Epithelial cell of prostate (primary cell): ENCODE measurements at regions not wholly inside any gene's neighbourhood (a gene's known extent, or its start where the extent isn't known, plus 50 kb on each side); places are given as distances from the start of the nearest gene placed in this dataset.
A peak's percentile ranks its signal among the peaks of the same experiment; 100 is the strongest.

Experiments used
- DNase-seq: peaks from one replicate; pipeline ENCODE4 v3.0.0-alpha.2; 2011; ENCODE audit warnings: low read depth, low spot score
- H3K27ac ChIP-seq: fragments of 450-650 bp; 2 replicates; pipeline ENCODE4 v1.5.1; 2017; ENCODE audit warnings: mild to moderate bottlenecking

- H3K27ac ChIP-seq: no peak overlapping the region
- DNase-seq: no peak
Observed at GRCh38 chr12:24725616-24726015, 223.3 kb downstream of the BCAT1 start.

GRCh38 chr12:24724814-24725213, 224.1 kb downstream of the BCAT1 start:
- DNase-seq: no peak
- H3K27ac ChIP-seq: no peak overlapping the region

GRCh38 chr12:24723759-24724158, 225.1 kb downstream of the BCAT1 start:
- no peak overlapping the region for H3K27ac ChIP-seq
- DNase-seq: no peak

GRCh38 chr12:24721191-24721590, 227.7 kb downstream of the BCAT1 start:
- no peak for DNase-seq
- no peak overlapping the region for H3K27ac ChIP-seq

GRCh38 chr12:24719293-24719721, 229.6 kb downstream of the BCAT1 start:
- peak; percentile 10 for DNase-seq
- H3K27ac ChIP-seq: peak overlapping the region; percentile 50

- H3K27ac ChIP-seq: peak overlapping the region; percentile 50
- DNase-seq: no peak
Observed at GRCh38 chr12:24718617-24719016, 230.3 kb downstream of the BCAT1 start.

GRCh38 chr12:24714237-24714636, 234.7 kb downstream of the BCAT1 start:
- H3K27ac ChIP-seq: no peak overlapping the region
- DNase-seq: no peak

- no peak overlapping the region for H3K27ac ChIP-seq
- no peak for DNase-seq
Observed at GRCh38 chr12:24711056-24712008, 237.6 kb downstream of the BCAT1 start.

- no peak overlapping the region for H3K27ac ChIP-seq
- no peak for DNase-seq
Observed at GRCh38 chr12:24709216-24709615, 239.7 kb downstream of the BCAT1 start.

GRCh38 chr12:24708718-24709117, 240.2 kb downstream of the BCAT1 start:
- no peak for DNase-seq
- no peak overlapping the region for H3K27ac ChIP-seq

GRCh38 chr12:24708043-24708442, 240.9 kb downstream of the BCAT1 start:
- no peak for DNase-seq
- no peak overlapping the region for H3K27ac ChIP-seq

- H3K27ac ChIP-seq: no peak overlapping the region
- no peak for DNase-seq
Observed at GRCh38 chr12:24707334-24707733, 241.6 kb downstream of the BCAT1 start.

- no peak for DNase-seq
- no peak overlapping the region for H3K27ac ChIP-seq
Observed at GRCh38 chr12:24705741-24706358, 243.1 kb downstream of the BCAT1 start.

GRCh38 chr12:24705216-24705615, 243.7 kb downstream of the BCAT1 start:
- DNase-seq: no peak

GRCh38 chr12:24701343-24701742, 247.6 kb downstream of the BCAT1 start:
- no peak for DNase-seq

More at GRCh38 chr12:24705216-24705615, 243.7 kb downstream of the BCAT1 start:
- no peak overlapping the region for H3K27ac ChIP-seq

GRCh38 chr12:24698972-24699371, 249.9 kb downstream of the BCAT1 start:
- no peak for DNase-seq
- no peak overlapping the region for H3K27ac ChIP-seq

More at GRCh38 chr12:24701343-24701742, 247.6 kb downstream of the BCAT1 start:
- no peak overlapping the region for H3K27ac ChIP-seq

- no peak for DNase-seq
- H3K27ac ChIP-seq: no peak overlapping the region
Observed at GRCh38 chr12:24697769-24698168, 251.1 kb downstream of the BCAT1 start.

GRCh38 chr12:24697295-24697694, 251.6 kb downstream of the BCAT1 start:
- H3K27ac ChIP-seq: no peak overlapping the region
- DNase-seq: no peak

GRCh38 chr12:24696800-24697199, 252.1 kb downstream of the BCAT1 start:
- no peak overlapping the region for H3K27ac ChIP-seq
- DNase-seq: no peak

GRCh38 chr12:24695657-24696329, 253.1 kb downstream of the BCAT1 start:
- DNase-seq: no peak
- no peak overlapping the region for H3K27ac ChIP-seq

- DNase-seq: no peak
- H3K27ac ChIP-seq: no peak overlapping the region
Observed at GRCh38 chr12:24695103-24695502, 253.8 kb downstream of the BCAT1 start.
